Epithelial cell of esophagus (primary cell): ENCODE measurements at regions not wholly inside any gene's neighbourhood (a gene's known extent, or its start where the extent isn't known, plus 50 kb on each side); places are given as distances from the start of the nearest gene placed in this dataset.
A peak's percentile ranks its signal among the peaks of the same experiment; 100 is the strongest.

Experiments used
- DNase-seq: peaks from one replicate; pipeline ENCODE4 v3.0.0; 2010; ENCODE audit warnings: low read depth
- H3K4me3 ChIP-seq: 2 replicates; pipeline ENCODE4 v1.5.1; 2011; ENCODE audit warnings: mild to moderate bottlenecking, low read length, control low read depth
- TF ChIP-seq, protein P1 (sequence below): IDR thresholded peaks from 2 replicates; pipeline ENCODE4 v1.5.1; 2011; ENCODE audit warnings: low read depth, mild to moderate bottlenecking, low read length, control low read depth, inconsistent platforms; ENCODE audit not compliant: insufficient read depth; ENCODE audit errors: missing control alignments

DNA sequence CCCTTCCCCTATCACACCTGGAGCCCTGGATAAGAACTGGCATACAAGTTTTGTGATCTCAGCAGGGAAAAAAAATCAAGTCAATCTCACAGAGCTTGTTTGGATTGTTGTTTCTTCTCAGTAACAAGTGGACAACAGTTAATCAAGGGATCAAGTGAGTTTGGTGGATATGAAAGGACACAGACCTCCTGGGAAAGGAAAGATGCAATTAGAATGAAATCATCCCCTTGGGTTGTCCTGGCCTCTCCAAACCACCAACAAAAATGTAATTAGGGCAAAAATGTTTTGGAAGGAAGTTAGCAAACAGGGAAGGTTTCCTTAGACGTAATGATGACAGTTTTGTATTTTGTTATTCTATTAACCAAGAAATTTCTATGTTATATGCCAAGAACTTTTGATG is 99.1 kb upstream of the PRDM1 start:
- TF ChIP-seq, protein P1, sequence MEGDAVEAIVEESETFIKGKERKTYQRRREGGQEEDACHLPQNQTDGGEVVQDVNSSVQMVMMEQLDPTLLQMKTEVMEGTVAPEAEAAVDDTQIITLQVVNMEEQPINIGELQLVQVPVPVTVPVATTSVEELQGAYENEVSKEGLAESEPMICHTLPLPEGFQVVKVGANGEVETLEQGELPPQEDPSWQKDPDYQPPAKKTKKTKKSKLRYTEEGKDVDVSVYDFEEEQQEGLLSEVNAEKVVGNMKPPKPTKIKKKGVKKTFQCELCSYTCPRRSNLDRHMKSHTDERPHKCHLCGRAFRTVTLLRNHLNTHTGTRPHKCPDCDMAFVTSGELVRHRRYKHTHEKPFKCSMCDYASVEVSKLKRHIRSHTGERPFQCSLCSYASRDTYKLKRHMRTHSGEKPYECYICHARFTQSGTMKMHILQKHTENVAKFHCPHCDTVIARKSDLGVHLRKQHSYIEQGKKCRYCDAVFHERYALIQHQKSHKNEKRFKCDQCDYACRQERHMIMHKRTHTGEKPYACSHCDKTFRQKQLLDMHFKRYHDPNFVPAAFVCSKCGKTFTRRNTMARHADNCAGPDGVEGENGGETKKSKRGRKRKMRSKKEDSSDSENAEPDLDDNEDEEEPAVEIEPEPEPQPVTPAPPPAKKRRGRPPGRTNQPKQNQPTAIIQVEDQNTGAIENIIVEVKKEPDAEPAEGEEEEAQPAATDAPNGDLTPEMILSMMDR, result no peak
- no peak for DNase-seq
- no peak overlapping the region for H3K4me3 ChIP-seq

DNA sequence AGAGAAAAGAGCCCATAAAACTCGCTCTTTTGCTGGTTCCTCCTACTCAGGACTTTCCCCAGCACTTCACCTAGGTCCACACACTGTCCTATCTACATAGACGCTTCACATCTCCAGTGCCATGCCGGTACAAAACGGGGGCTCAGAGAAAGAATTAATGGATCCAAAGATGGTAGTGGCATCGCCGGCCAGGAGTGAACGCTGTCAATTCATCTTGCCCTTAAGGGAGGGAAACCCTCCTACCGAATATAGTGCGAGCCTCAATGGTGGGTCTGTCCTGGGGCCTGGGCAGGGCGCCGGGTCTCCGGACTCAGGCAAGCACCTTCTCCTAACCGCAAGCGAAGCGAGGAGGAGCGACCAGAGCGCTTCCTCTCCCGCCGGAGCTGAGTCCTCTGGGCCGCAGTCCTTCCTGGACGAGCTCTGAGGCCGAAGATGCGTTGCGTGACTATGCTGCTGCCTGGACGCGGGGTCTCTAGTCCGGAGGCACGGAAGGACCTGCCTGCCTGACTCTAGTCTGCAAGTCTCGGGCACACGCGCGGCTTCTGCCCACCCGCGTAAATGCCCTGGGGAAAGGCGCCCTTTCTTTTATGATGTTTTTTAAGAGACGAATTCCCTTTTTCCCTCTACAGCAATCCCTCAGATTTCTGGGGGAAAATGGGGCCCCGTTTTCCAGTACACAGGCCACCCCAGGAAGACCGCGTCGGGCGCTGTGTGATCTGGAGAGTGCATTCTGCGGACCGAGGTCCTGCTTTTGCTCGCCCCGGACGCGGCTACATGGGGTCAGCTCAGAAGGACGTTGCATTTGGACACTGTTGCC is 100.1 kb upstream of the PRDM1 start:
- TF ChIP-seq, protein P1, result no peak
- H3K4me3 ChIP-seq, result no peak overlapping the region
- no peak for DNase-seq

DNA sequence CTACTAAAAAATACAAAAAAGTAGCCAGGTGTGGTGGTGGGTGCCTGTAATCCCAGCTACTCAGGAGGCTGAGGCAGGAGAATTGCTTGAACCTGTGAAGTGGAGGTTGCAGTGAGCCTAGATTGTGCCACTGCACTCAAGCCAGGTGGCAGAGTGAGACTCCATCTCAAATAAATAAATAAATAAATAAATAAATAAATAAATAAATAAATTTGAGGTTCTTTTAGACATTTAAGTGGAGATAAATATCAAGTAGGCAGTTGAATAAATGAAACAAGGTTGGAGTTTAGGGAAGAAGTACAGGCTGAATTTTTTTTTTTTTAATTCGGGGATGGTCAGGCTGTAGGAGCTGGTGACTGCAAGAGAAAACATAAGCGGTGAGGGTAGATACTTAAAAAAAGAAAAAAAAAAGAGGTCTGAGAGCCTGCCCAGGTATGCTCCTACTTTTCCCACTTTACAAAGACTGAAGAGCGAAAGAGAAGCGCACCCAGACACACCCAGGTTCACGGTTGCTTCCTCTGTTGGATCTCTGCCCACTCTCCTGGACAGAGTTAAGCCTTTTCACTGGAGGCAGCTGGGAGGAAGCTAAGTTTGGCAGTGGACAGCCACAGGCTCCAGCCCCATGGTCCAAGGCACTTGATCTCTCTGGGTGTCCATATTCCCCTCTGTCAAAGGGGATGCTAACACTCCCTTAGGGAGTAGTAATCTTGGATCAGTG is 100.9 kb upstream of the PRDM1 start:
- H3K4me3 ChIP-seq, result no peak overlapping the region
- TF ChIP-seq, protein P1, result no peak
- DNase-seq, result peak; percentile 54

DNA sequence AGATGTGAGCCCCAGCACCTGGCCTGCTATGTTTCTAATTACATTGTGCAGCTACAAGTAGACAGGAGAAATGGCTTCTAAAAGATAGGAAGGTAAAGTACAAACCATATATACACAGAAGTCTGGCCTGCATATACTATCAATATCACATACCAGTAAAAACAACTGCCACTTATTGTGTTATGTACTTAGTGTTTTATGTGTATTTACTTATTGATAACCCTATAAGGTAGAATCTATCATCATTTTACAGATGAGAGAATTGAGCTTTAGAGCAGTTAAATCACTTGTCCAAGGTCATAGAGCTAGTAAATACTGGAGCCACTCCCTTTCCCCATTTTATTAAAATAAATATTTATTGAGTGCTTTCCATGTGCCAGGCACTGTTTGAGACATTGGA is 102.4 kb upstream of the PRDM1 start:
- no peak for DNase-seq

DNA sequence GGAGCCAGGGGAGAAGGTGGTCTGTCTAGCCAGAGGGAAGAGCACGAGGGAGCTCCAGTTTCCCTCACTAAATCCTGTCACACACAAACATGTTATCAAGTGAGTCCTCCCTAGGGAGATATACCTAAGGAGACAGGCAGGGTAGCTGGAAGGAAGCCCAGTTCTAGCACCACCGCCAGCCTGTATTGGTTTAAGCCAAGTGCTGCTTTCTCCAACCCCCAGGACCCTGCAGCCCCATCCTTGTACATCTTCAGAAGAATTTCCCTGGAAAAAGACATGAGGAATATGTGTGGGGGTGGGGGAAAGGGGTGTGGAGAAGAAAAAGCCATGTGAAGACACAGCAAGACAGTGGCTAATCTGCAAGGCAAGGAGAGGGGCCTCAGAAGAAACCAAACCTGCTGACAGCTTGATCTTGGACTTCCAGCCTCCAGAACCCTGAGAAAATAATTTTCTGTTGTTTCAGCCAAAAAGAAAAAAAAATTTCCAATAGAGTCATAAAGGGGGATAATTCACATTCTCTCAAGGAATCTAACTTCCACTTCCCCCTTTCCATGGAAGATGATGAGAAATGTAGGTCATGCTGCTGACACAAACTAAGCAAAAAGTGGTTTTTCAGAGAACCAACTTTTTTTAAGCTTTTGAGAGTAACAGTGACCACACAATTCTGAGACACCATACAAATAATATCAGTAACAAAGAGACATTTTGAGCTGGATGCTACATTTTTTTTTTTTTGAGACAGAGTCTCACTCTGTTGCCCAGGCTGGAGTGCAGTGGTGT is 103.2 kb upstream of the PRDM1 start:
- TF ChIP-seq, protein P1, result no peak
- no peak for DNase-seq
- H3K4me3 ChIP-seq, result no peak overlapping the region

More for the DNA sequence above, 102.4 kb upstream of the PRDM1 start:
- TF ChIP-seq, protein P1, result no peak
- H3K4me3 ChIP-seq, result no peak overlapping the region

DNA sequence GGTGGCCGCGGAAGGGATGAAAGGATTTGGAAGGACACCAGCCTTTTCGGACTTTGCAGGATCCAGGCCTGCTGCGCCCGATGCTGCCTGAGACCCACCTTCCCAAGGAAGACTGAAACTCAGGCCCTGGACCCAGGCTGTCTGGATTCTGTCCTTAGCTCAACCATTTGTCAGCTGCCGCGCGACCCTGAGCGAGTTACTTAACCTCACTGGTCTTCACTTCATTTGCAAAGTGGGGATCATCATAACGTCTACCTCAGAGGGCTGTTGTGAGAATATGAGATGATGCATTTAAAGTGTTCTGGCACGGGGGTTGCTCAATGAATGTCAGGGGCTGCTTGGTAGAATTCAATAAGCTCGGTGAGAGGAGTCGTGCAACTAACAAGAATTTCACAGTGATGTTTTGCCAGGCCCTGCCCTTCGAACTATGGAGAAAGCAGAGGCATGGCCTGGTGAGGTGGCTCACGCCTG is 104.2 kb upstream of the PRDM1 start:
- TF ChIP-seq, protein P1, result no peak
- no peak for DNase-seq
- H3K4me3 ChIP-seq, result peak overlapping the region; percentile 36
